ENCODE measurements at regions not wholly inside any gene's neighbourhood (a gene's known extent, or its start where the extent isn't known, plus 50 kb on each side); places are given as distances from the start of the nearest gene placed in this dataset.

GRCh38 chr2:236754271-236754944 lies 184.8 kb downstream of the ACKR3 start:
- Histone ChIP-seq H3K9me1 (ENCODE audit: control insufficient read depth, insufficient read depth, low read length) (no peaks in the 10 kb centered on the region), H3K9me3 (replicated peaks; ENCODE audit: control insufficient read depth, insufficient read depth, low read depth, low read length) (no peaks in the 10 kb centered on the region), H3K4me3 (no peak overlapping the region), H3K4me2 (ENCODE audit: insufficient read depth, low read length) (no peak overlapping the region), H3K9ac (ENCODE audit: insufficient read depth in 1 of 2, low read depth in 2 of 2, low read length in 2 of 2) (no peak overlapping the region), H2AFZ (ENCODE audit: low read depth, low read length) (no peak overlapping the region), H3K27me3 (ENCODE audit: control insufficient read depth in 2 of 2, insufficient read depth in 2 of 2, low read length in 2 of 2) (peaks cover 0 to 14% of the 10 kb centered on the region in 2 experiments; a peak in 1 of 5 replicates), H3K79me2 (ENCODE audit: control insufficient read depth, insufficient read depth, low read length) (no peaks in the 10 kb centered on the region), H3K27ac (ENCODE audit: extremely low read depth, low read depth, low read length) (no peak overlapping the region), H4K20me1 (replicated peaks; ENCODE audit: control insufficient read depth, insufficient read depth, low read length) (no peaks in the 10 kb centered on the region), H3K4me1 (replicated peaks in 1 of 2; ENCODE audit: control insufficient read depth in 2 of 2, insufficient read depth in 2 of 2, low read length in 2 of 2) (no peaks in the 10 kb centered on the region), H3K36me3 (ENCODE audit: control insufficient read depth, insufficient read depth, low read length) (no peaks in the 10 kb centered on the region)
- intact Hi-C loops (cut with micrococcal nuclease): no loop called here
- POLR2A ChIA-PET: no interaction called here
- FAIRE-seq: no peak
- in situ Hi-C loops (cut with MboI): no loop called here
- ATAC-seq: no peak
- no peak for DNase-seq (ENCODE audit: extremely low read depth in 1 of 4, low spot score in 3 of 4)
- TF ChIP-seq NUFIP1 (IDR thresholded peaks at IDR 0.05; ENCODE audit: partially characterized antibody) (no peak), NBN (IDR thresholded peaks at IDR 0.05; ENCODE audit: low read depth) (no peak), GATAD2B (IDR thresholded peaks at IDR 0.05; ENCODE audit: borderline replicate concordance) (no peak), ZNF232 (CRISPR knock-in tag; IDR thresholded peaks at IDR 0.05) (no peak), KDM5B (IDR thresholded peaks at IDR 0.05; ENCODE audit: insufficient replicate concordance, low read depth, low read length) (no peak), ZC3H8 (IDR thresholded peaks at IDR 0.05) (no peak), ZNF3 (CRISPR knock-in tag; IDR thresholded peaks at IDR 0.05) (no peak), DIDO1 (tag; IDR thresholded peaks at IDR 0.05; ENCODE audit: low read depth) (no peak), ZNF174 (CRISPR knock-in tag; IDR thresholded peaks at IDR 0.05) (no peak), DACH1 (IDR thresholded peaks at IDR 0.05; ENCODE audit: partially characterized antibody) (no peak), POLR3G (IDR thresholded peaks at IDR 0.05; ENCODE audit: extremely low read depth, insufficient read length, insufficient replicate concordance) (no peak), SP2 (IDR thresholded peaks at IDR 0.05; ENCODE audit: extremely low read depth, low read depth, low read length, poor library complexity, severe bottlenecking) (no peak), SMARCA5 (IDR thresholded peaks at IDR 0.05) (no peak), KDM2B (CRISPR knock-in tag; IDR thresholded peaks at IDR 0.05) (no peak), ADNP (tag; IDR thresholded peaks at IDR 0.05) (no peak), ZFPM2 (CRISPR knock-in tag; IDR thresholded peaks at IDR 0.05) (no peak), ZNF431 (CRISPR knock-in tag; IDR thresholded peaks at IDR 0.05) (no peak), POLR2AphosphoS5 (IDR thresholded peaks at IDR 0.05; ENCODE audit: control insufficient read depth, insufficient read depth, low read depth, low read length) (no peak)
- TF ChIP-seq, protein P1, sequence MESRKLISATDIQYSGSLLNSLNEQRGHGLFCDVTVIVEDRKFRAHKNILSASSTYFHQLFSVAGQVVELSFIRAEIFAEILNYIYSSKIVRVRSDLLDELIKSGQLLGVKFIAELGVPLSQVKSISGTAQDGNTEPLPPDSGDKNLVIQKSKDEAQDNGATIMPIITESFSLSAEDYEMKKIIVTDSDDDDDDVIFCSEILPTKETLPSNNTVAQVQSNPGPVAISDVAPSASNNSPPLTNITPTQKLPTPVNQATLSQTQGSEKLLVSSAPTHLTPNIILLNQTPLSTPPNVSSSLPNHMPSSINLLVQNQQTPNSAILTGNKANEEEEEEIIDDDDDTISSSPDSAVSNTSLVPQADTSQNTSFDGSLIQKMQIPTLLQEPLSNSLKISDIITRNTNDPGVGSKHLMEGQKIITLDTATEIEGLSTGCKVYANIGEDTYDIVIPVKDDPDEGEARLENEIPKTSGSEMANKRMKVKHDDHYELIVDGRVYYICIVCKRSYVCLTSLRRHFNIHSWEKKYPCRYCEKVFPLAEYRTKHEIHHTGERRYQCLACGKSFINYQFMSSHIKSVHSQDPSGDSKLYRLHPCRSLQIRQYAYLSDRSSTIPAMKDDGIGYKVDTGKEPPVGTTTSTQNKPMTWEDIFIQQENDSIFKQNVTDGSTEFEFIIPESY (CRISPR knock-in tag; IDR thresholded peaks at IDR 0.05): no peak
- TF ChIP-seq, protein P2, sequence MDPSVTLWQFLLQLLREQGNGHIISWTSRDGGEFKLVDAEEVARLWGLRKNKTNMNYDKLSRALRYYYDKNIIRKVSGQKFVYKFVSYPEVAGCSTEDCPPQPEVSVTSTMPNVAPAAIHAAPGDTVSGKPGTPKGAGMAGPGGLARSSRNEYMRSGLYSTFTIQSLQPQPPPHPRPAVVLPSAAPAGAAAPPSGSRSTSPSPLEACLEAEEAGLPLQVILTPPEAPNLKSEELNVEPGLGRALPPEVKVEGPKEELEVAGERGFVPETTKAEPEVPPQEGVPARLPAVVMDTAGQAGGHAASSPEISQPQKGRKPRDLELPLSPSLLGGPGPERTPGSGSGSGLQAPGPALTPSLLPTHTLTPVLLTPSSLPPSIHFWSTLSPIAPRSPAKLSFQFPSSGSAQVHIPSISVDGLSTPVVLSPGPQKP (CRISPR knock-in tag; IDR thresholded peaks at IDR 0.05): no peak
- BruUV-seq (replicated peaks): no TSS peak
- 0% methylated on average over 7 of the region's 11 CpGs for WGBS (ENCODE audit: insufficient coverage, low coverage, missing lambda C conversion rate)
- CTCF ChIA-PET (ENCODE audit: low intra/inter-chr PET ratio): no interaction called here

Data from K562 (cell line).